LHCN-M2 (cell line): ENCODE measurements at regions not wholly inside any gene's neighbourhood (a gene's known extent, or its start where the extent isn't known, plus 50 kb on each side); places are given as distances from the start of the nearest gene placed in this dataset.
"Not testable (repeated sequence)": the region's sequence is repeated elsewhere in the genome, so short reads cannot be mapped to it uniquely, and the experiment has no call there.

Experiments used
- DNase-seq: peaks from one replicate; pipeline ENCODE4 v3.0.0-alpha.2; 2012; ENCODE audit warnings: low read depth

- DNase-seq: no peak
Measured at GRCh38 chr3:191962324-191962723, 501.4 kb downstream of the PYDC2 start.

GRCh38 chr3:191963182-191963581 lies 502.2 kb downstream of the PYDC2 start:
- DNase-seq: peak; percentile 71

- DNase-seq: no peak
Measured at GRCh38 chr3:191966556-191966955, 505.6 kb downstream of the PYDC2 start.

- DNase-seq: no peak
Measured at GRCh38 chr3:191968299-191968698, 507.3 kb downstream of the PYDC2 start.

DNA sequence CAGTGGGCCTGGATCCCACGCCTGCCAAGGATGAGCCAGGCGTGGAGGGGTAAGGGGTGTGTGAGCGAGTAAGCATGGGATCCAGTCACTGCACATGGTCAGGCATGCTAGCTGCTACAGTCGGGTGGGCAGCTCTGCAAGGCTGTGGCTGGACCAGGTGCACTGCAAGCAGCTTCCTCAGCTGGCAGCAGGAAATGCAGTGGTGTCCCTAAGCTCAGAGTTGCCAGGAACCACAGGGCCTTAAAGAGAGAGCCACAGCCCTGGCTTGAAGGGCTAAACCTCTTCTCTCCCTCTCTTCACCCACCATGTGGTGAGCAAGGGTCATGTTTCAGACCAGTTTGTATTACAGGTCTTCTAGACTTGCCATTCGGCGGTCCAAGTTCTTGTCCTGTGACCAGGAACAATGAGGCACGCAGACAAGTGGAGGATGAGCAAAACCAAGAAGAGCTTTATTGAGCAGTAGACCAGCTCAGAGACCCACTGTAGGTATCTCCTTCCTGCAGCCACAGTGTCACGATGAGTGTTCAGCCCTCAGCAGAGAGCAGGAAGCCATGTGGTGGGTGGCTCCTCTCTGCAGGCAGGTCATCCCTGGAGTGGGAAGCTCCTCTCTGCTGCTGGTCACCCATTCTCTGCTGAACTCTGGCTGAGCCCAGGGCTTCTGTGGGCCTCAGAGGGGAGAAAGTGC lies 511.9 kb downstream of the PYDC2 start:
- no peak for DNase-seq

- DNase-seq: peak; percentile 19
Measured at GRCh38 chr3:191973820-191974219, 512.9 kb downstream of the PYDC2 start.

DNA sequence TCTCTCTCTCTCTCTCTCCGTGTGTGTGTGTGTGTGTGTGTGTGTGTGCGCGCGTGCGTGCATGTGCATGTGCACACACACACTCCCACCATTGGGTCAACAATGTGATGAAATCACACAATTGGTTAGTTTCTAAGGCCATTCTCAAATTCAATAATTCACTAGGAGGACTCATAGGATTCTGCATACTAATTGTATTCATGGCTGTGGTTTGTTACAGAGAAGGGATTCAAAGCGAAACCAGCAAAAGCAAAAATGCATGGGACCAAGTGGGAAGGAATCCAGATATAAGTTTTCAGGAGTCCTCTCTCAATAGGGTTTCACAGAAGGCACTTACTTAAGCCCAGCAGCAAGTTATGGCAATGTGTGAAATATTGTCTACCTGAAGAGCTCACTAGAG lies 515.0 kb downstream of the PYDC2 start:
- no peak for DNase-seq

DNA sequence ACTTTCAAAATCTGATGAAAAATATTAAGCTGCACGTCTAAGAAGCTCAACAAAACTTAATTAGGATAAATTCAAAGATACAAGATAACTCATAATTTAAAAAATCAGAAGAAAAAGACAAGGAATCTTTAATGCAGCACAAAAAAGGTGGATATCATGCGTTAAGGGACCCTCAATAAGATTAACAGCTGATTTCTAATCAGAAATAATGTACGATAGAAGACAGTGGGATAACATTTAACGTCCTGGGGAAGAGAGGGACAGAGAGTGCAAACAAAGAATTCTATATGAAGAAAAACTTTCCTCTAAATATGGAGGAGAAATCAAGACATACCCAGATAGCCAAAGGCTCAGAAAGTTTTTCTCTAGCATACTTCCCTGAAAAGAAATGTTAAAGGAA lies 519.5 kb downstream of the PYDC2 start:
- no peak for DNase-seq

- peak; percentile 12 for DNase-seq
Measured at GRCh38 chr3:191982481-191982880, 521.5 kb downstream of the PYDC2 start.

DNA sequence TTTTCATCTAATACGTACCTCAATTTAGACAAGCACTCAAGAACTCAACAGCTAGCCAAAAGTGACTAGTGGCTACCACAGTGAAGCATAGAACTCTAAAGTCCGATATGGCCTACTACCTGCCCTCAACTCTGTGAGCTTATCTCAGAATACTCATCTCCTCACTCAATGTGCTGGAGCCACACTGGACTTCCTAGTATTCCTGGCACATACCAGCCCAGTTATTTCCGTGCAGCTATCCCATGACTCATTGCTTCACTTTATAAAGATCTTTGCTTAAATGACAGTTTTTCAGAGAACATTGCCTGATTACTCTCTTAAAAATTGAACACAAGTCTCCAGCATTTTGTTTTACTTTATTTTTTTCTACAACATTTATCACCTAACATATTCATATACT lies 524.7 kb downstream of the PYDC2 start:
- DNase-seq: peak; percentile 27

- no peak for DNase-seq
Measured at GRCh38 chr3:191987831-191988350, 526.9 kb downstream of the PYDC2 start.

GRCh38 chr3:191993952-191994351 lies 533.0 kb downstream of the PYDC2 start:
- not testable (repeated sequence) for DNase-seq

- DNase-seq: no peak
Measured at GRCh38 chr3:191997093-191997492, 536.1 kb downstream of the PYDC2 start.

DNA sequence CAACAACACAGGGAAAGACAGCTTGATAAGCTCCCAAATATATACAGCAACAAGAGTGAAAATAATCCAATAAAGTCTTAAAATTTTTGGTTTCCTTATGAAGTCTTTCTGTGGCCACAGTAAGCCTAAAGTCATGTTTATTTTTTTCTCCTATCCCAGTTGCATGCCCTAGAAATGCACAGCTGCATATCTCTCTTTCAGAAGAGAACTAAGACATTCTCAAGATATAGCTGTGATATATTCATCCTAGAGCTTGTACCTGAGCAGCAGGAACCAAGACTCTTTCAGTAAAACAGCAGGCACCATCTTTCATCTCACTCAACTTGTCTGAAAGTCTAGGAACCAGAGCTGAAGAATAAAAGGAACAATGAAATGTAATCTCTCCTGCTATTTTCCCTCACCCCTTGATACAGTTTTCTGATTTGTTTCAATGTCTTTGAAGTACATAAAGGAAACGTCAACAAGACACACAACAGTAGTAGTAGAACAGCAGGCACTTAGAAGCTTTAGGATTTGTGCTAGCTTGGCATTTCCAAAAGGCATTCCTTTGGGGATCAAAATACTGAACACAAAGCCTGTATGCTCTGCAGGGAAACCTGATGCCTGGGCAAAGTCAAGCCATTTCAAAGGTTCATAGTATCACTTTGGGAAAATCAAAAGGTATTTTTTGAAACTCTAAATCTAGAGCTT lies 536.8 kb downstream of the PYDC2 start:
- no peak for DNase-seq

DNA sequence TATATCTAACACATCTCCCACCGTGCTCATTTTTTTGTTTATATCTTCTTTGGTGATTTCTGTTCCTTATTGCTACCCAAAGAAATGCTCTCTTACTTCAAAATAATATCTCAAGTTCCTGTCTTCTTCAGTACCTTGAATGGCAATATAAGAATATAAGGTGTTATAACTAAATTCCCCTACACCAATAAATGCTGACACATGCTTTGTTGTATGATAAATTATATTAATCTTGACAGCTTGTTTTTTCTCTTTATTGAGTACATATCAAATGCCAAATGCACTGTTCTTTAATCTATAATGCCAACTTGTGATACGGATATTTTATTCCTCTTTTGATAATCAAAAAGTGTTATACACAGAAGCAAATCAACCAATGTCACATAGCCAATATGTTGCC lies 540.3 kb downstream of the PYDC2 start:
- no peak for DNase-seq

DNA sequence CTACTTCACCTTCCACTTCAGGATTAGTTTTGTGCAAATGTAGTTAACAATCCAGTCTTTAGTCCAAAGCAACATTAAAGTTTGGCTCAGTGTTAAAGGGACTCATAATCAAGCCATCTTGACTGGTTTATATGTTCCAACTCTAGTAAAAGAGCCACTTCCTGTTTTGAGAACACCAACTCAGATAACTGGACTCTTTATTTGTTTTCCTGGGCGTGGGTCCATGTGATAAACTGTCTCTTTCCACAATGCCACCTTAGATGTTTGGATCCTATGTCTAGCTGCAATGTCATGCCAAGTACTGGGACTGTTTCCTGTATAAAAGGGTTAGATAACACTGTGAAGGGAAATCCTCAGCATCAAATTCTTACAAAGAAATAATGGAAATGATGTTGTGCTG lies 545.0 kb downstream of the PYDC2 start:
- DNase-seq: no peak

- no peak for DNase-seq
Measured at GRCh38 chr3:192009903-192010302, 548.9 kb downstream of the PYDC2 start.

DNA sequence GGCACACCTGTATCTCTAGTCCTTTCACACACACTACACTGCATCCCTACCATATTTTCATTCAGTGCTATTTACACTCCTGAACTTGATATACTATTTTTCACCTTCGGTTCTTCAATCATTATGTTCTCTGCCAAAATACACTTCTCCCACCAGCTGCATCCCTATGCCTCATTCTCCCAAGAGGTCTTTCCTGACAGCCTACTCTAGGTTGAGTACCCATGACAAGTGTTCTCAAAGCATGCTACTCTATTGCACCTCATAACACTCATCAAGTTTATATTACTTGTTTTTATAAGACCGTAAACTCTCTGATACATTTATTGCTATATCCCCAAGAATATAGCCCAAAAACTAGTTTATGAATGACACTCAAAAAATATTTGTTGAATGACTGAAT lies 549.5 kb downstream of the PYDC2 start:
- DNase-seq: peak; percentile 73

- DNase-seq: peak; percentile 73
Measured at GRCh38 chr3:192011137-192011536, 550.2 kb downstream of the PYDC2 start.

GRCh38 chr3:192013110-192013509 lies 552.1 kb downstream of the PYDC2 start:
- DNase-seq: no peak

DNA sequence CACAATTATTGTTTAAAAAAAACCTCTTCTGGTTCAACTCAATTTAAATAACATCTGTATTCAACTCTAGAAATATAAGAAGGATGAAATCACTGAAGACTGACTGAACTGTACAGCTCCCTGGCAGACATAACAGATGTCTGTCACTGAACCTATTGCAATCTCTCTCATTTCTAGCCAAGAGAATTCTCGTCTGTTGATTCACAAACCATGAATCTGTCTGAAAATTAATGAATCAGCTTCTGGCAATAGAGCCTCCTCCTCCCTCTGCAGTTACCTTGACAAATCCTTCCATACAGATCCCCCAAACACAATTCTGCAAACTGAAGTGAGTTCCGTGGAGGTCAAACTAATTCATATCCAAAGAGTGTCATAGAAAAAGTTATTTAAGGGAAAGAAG lies 561.4 kb downstream of the PYDC2 start:
- peak; percentile 67 for DNase-seq

DNA sequence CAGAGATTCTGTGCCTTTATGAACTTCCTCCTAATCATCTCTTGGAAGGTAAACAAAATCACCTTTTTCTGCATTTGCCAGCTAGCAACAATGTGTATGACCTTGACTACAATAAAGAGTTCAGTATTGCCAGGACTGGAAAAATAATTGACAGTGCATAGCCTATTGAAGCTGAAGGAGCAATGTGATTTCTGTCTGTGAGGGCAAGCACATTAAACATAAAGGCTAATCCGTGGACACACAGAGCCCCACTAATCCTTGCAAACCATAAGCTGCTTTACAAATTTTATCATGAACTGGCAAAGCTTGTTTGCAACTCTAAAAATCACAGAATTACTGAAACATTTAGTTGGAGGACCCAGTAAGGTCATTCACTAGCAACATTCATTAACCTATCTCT lies 563.8 kb downstream of the PYDC2 start:
- no peak for DNase-seq

DNA sequence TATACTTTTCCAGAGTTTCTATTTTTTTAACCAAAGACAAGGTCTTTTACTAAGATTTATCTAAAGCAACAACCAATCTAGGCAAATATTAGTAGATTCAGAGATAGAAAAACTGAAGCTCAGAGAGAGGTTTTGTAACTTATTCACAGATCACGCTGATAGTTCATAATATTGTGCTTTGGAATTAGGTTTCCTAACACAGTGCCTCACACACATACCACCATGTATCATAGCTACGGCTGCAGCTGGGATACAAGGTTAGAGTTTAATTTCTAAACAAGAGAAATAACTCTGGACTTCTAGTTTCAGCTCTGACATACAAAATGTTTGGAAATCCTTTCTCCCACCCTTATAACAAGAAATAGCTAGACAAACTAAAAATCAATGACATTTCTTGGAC lies 565.7 kb downstream of the PYDC2 start:
- no peak for DNase-seq
